ENCODE measurements at regions not wholly inside any gene's neighbourhood (a gene's known extent, or its start where the extent isn't known, plus 50 kb on each side); places are given as distances from the start of the nearest gene placed in this dataset.

DNA sequence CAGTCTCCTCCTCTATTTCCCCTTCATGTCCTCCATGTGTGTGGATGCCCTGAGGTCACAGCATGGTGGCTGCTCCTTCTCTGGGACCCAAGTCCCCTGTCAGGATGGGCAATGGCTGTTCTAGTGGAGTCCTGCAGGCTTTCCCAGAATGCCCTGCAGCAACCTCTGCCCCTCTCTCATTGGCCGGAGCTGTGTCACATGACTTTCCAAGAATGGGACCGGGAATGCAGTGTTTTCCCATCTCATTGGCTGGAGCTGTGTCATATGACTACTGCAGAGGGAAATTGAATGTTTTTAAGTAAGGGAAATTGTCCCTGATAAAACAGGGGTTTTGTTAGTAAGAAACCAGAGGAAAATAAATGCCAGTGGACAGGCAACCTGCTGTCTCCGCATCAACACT lies 365.9 kb downstream of the PTPRU start:
- H3K4me1 Mint-ChIP-seq (ENCODE audit: low read depth), result peaks cover 5% of the 10 kb centered on the region
- H3K27ac Mint-ChIP-seq, result no peak overlapping the region
- H3K27me3 Mint-ChIP-seq, result peaks cover 5% of the 10 kb centered on the region
- TF ChIP-seq, protein P1, sequence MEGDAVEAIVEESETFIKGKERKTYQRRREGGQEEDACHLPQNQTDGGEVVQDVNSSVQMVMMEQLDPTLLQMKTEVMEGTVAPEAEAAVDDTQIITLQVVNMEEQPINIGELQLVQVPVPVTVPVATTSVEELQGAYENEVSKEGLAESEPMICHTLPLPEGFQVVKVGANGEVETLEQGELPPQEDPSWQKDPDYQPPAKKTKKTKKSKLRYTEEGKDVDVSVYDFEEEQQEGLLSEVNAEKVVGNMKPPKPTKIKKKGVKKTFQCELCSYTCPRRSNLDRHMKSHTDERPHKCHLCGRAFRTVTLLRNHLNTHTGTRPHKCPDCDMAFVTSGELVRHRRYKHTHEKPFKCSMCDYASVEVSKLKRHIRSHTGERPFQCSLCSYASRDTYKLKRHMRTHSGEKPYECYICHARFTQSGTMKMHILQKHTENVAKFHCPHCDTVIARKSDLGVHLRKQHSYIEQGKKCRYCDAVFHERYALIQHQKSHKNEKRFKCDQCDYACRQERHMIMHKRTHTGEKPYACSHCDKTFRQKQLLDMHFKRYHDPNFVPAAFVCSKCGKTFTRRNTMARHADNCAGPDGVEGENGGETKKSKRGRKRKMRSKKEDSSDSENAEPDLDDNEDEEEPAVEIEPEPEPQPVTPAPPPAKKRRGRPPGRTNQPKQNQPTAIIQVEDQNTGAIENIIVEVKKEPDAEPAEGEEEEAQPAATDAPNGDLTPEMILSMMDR (IDR thresholded peaks at IDR 0.05; ENCODE audit: unreplicated experiment), result no peak
- peaks cover 2% of the 10 kb centered on the region for H3K36me3 Mint-ChIP-seq (ENCODE audit: insufficient read depth)
- H3K9me3 Mint-ChIP-seq (ENCODE audit: low read depth), result peaks cover 13% of the 10 kb centered on the region
- no peak for DNase-seq (ENCODE audit: low spot score, unreplicated experiment)
- no peak overlapping the region for H3K4me3 Mint-ChIP-seq (ENCODE audit: low read depth)

- Mint-ChIP-seq H3K36me3 (ENCODE audit: insufficient read depth) (peaks cover 2% of the 10 kb centered on the region), H3K4me3 (ENCODE audit: low read depth) (no peak overlapping the region), H3K27me3 (peaks cover 12% of the 10 kb centered on the region), H3K9me3 (ENCODE audit: low read depth) (peaks cover 11% of the 10 kb centered on the region), H3K27ac (no peak overlapping the region), H3K4me1 (ENCODE audit: low read depth) (peaks cover 5% of the 10 kb centered on the region)
- no peak for DNase-seq (ENCODE audit: low spot score, unreplicated experiment)
- TF ChIP-seq, protein P1 (IDR thresholded peaks at IDR 0.05; ENCODE audit: unreplicated experiment), result no peak
Measured at GRCh38 chr1:29601021-29601420, 364.7 kb downstream of the PTPRU start.

- TF ChIP-seq, protein P1 (IDR thresholded peaks at IDR 0.05; ENCODE audit: unreplicated experiment), result no peak
- Mint-ChIP-seq H3K27ac (no peak overlapping the region), H3K27me3 (peaks cover 14% of the 10 kb centered on the region), H3K4me1 (ENCODE audit: low read depth) (no peaks in the 10 kb centered on the region), H3K4me3 (ENCODE audit: low read depth) (no peak overlapping the region), H3K9me3 (ENCODE audit: low read depth) (peaks cover 5% of the 10 kb centered on the region), H3K36me3 (ENCODE audit: insufficient read depth) (no peaks in the 10 kb centered on the region)
- no peak for DNase-seq (ENCODE audit: low spot score, unreplicated experiment)
Measured at GRCh38 chr1:29599826-29600225, 363.5 kb downstream of the PTPRU start.

DNA sequence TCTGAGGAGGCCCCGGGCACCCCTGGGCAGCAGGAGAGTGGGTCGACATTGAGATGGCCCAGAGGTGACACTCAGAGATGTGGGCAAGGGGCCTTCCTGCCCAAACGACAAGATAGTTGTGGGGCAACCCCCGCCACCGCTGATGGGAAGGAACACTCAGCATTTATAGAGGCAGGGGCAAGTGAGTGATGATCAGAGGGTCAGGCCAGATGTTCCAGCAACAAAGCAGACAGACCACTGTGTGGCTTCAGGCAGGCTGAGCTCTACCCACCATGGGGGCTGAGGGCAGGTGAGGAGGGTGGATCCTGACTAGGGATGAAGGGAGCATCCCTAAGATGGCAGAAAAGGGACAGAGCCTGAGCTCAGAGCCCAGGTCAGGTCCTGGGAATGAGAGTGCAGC lies 362.7 kb downstream of the PTPRU start:
- DNase-seq (ENCODE audit: low spot score, unreplicated experiment), result no peak
- TF ChIP-seq, protein P1 (IDR thresholded peaks at IDR 0.05; ENCODE audit: unreplicated experiment), result no peak
- H3K4me1 Mint-ChIP-seq (ENCODE audit: low read depth), result no peaks in the 10 kb centered on the region
- peak overlapping the region; percentile 27 for H3K27ac Mint-ChIP-seq
- no peak overlapping the region for H3K4me3 Mint-ChIP-seq (ENCODE audit: low read depth)
- H3K27me3 Mint-ChIP-seq, result peaks cover 15% of the 10 kb centered on the region
- peaks cover 3% of the 10 kb centered on the region for H3K9me3 Mint-ChIP-seq (ENCODE audit: low read depth)
- H3K36me3 Mint-ChIP-seq (ENCODE audit: insufficient read depth), result no peaks in the 10 kb centered on the region

- H3K9me3 Mint-ChIP-seq (ENCODE audit: low read depth), result no peaks in the 10 kb centered on the region
- TF ChIP-seq, protein P1 (IDR thresholded peaks at IDR 0.05; ENCODE audit: unreplicated experiment), result no peak
- H3K27me3 Mint-ChIP-seq, result peaks cover 14% of the 10 kb centered on the region
- no peaks in the 10 kb centered on the region for H3K4me1 Mint-ChIP-seq (ENCODE audit: low read depth)
- H3K4me3 Mint-ChIP-seq (ENCODE audit: low read depth), result no peak overlapping the region
- no peaks in the 10 kb centered on the region for H3K36me3 Mint-ChIP-seq (ENCODE audit: insufficient read depth)
- DNase-seq (ENCODE audit: low spot score, unreplicated experiment), result no peak
- H3K27ac Mint-ChIP-seq, result no peak overlapping the region
Measured at GRCh38 chr1:29597861-29598260, 361.5 kb downstream of the PTPRU start.

Data from progenitor cell of endocrine pancreas (in vitro differentiated cells).